ENCODE measurements at regions not wholly inside any gene's neighbourhood (a gene's known extent, or its start where the extent isn't known, plus 50 kb on each side); places are given as distances from the start of the nearest gene placed in this dataset.

- H3K9me3 ChIP-seq (ENCODE audit: low read length), result no peaks in the 10 kb centered on the region
- no peak overlapping the region for H2AFZ ChIP-seq (ENCODE audit: low read length)
- intact Hi-C loops (cut with micrococcal nuclease), result no loop called here
- no TSS peak for BruUV-seq (replicated peaks)
- no peaks in the 10 kb centered on the region for H3F3A ChIP-seq (ENCODE audit: low read length, unreplicated experiment)
- peaks cover 30% of the 10 kb centered on the region for H3K4me1 ChIP-seq (ENCODE audit: insufficient read depth, low read length)
- no peak overlapping the region for H3K4me3 ChIP-seq (ENCODE audit: low read length)
- TF ChIP-seq EZH2 (IDR thresholded peaks at IDR 0.05; ENCODE audit: low read length, unreplicated experiment) (no peak), EZH2phosphoT487 (IDR thresholded peaks at IDR 0.05; ENCODE audit: borderline replicate concordance, low read length) (no peak), CTCF (conservative IDR thresholded peaks at IDR 0.05; ENCODE audit: low read depth, low read length) (no peak)
- H4K20me1 ChIP-seq (ENCODE audit: low read length), result no peaks in the 10 kb centered on the region
- CTCF ChIA-PET, result no interaction called here
- ATAC-seq (no peak), DNase-seq (no peak)
- no peaks in the 10 kb centered on the region for H3K9me2 ChIP-seq (replicated peaks; ENCODE audit: low read length)
- H3K79me2 ChIP-seq (ENCODE audit: low read length), result no peaks in the 10 kb centered on the region
- H3K27ac ChIP-seq (ENCODE audit: low read length), result no peak overlapping the region
- H3K27me3 ChIP-seq (ENCODE audit: low read length), result no peaks in the 10 kb centered on the region
- no peak overlapping the region for H3K9ac ChIP-seq (ENCODE audit: low read length)
- POLR2A ChIA-PET (ENCODE audit: unreplicated experiment), result no interaction called here
- H3K4me2 ChIP-seq (ENCODE audit: low read length), result no peak overlapping the region
- no peaks in the 10 kb centered on the region for H3K36me3 ChIP-seq (ENCODE audit: low read depth, low read length)
These were observed 651.6 kb upstream of the TBX3 start for GRCh38 chr12:115335594-115335993.

GRCh38 chr12:115335048-115335447, 651.1 kb upstream of the TBX3 start:
- DNase-seq (no peak), ATAC-seq (no peak)
- Histone ChIP-seq H3K79me2 (ENCODE audit: low read length) (no peaks in the 10 kb centered on the region), H3K4me3 (ENCODE audit: low read length) (no peak overlapping the region), H3K9me2 (replicated peaks; ENCODE audit: low read length) (no peaks in the 10 kb centered on the region; the same call in 1 of the 2 replicates), H3K9ac (ENCODE audit: low read length) (no peak overlapping the region), H4K20me1 (ENCODE audit: low read length) (no peaks in the 10 kb centered on the region), H3K27me3 (ENCODE audit: low read length) (no peaks in the 10 kb centered on the region), H3K4me2 (ENCODE audit: low read length) (no peak overlapping the region), H3K36me3 (ENCODE audit: low read depth, low read length) (no peaks in the 10 kb centered on the region), H3K9me3 (ENCODE audit: low read length) (no peaks in the 10 kb centered on the region), H3F3A (ENCODE audit: low read length, unreplicated experiment) (no peaks in the 10 kb centered on the region), H3K27ac (ENCODE audit: low read length) (no peak overlapping the region), H3K4me1 (ENCODE audit: insufficient read depth, low read length) (peaks cover 27% of the 10 kb centered on the region), H2AFZ (ENCODE audit: low read length) (no peak overlapping the region)
- ChIA-PET POLR2A (ENCODE audit: unreplicated experiment) (interaction anchor here (0.6 kb wide), 1 partner anchor 27 kb away, joined by 5 read pairs; no protein-coding TSS in a partner anchor), CTCF (no interaction called here)
- intact Hi-C loops (cut with micrococcal nuclease), result no loop called here
- no TSS peak for BruUV-seq (replicated peaks)
- no peak for TF ChIP-seq EZH2 (IDR thresholded peaks at IDR 0.05; ENCODE audit: low read length, unreplicated experiment)
- no peak for TF ChIP-seq CTCF (conservative IDR thresholded peaks at IDR 0.05; ENCODE audit: low read depth, low read length)
- no peak for TF ChIP-seq EZH2phosphoT487 (IDR thresholded peaks at IDR 0.05; ENCODE audit: borderline replicate concordance, low read length)

GRCh38 chr12:115332945-115333344, 649.0 kb upstream of the TBX3 start:
- no peak overlapping the region for H3K4me2 ChIP-seq (ENCODE audit: low read length)
- no peak overlapping the region for H3K27ac ChIP-seq (ENCODE audit: low read length)
- H3K27me3 ChIP-seq (ENCODE audit: low read length), result no peaks in the 10 kb centered on the region
- no peaks in the 10 kb centered on the region for H3K36me3 ChIP-seq (ENCODE audit: low read depth, low read length)
- H3K9me2 ChIP-seq (replicated peaks; ENCODE audit: low read length), result no peaks in the 10 kb centered on the region; the same call in 1 of the 2 replicates
- TF ChIP-seq CTCF (conservative IDR thresholded peaks at IDR 0.05; ENCODE audit: low read depth, low read length) (no peak), EZH2phosphoT487 (IDR thresholded peaks at IDR 0.05; ENCODE audit: borderline replicate concordance, low read length) (no peak), EZH2 (IDR thresholded peaks at IDR 0.05; ENCODE audit: low read length, unreplicated experiment) (no peak)
- ChIA-PET CTCF (no interaction called here), POLR2A (ENCODE audit: unreplicated experiment) (no interaction called here)
- H3F3A ChIP-seq (ENCODE audit: low read length, unreplicated experiment), result no peaks in the 10 kb centered on the region
- no peaks in the 10 kb centered on the region for H3K79me2 ChIP-seq (ENCODE audit: low read length)
- no peaks in the 10 kb centered on the region for H3K9me3 ChIP-seq (ENCODE audit: low read length)
- no peak overlapping the region for H3K4me3 ChIP-seq (ENCODE audit: low read length)
- no peak overlapping the region for H3K9ac ChIP-seq (ENCODE audit: low read length)
- no TSS peak for BruUV-seq (replicated peaks)
- intact Hi-C loops (cut with micrococcal nuclease), result no loop called here
- no peak for ATAC-seq
- H4K20me1 ChIP-seq (ENCODE audit: low read length), result no peaks in the 10 kb centered on the region
- H3K4me1 ChIP-seq (ENCODE audit: insufficient read depth, low read length), result peaks cover 11% of the 10 kb centered on the region
- no peak overlapping the region for H2AFZ ChIP-seq (ENCODE audit: low read length)
- DNase-seq, result no peak
